Kidney capillary endothelial cell (primary cell): ENCODE measurements at regions not wholly inside any gene's neighbourhood (a gene's known extent, or its start where the extent isn't known, plus 50 kb on each side); places are given as distances from the start of the nearest gene placed in this dataset.
"Not testable (repeated sequence)": the region's sequence is repeated elsewhere in the genome, so short reads cannot be mapped to it uniquely, and the experiment has no call there.

Experiments used
- DNase-seq: peaks from one replicate; pipeline ENCODE4 v3.0.0-alpha.2; 2018; ENCODE audit warnings: low spot score

- not testable (repeated sequence) for DNase-seq
These were observed 203.0 kb upstream of the IRX5 start for GRCh38 chr16:54727696-54728095.

- DNase-seq: no peak
These were observed 206.2 kb upstream of the IRX5 start for GRCh38 chr16:54724346-54724925.

DNA sequence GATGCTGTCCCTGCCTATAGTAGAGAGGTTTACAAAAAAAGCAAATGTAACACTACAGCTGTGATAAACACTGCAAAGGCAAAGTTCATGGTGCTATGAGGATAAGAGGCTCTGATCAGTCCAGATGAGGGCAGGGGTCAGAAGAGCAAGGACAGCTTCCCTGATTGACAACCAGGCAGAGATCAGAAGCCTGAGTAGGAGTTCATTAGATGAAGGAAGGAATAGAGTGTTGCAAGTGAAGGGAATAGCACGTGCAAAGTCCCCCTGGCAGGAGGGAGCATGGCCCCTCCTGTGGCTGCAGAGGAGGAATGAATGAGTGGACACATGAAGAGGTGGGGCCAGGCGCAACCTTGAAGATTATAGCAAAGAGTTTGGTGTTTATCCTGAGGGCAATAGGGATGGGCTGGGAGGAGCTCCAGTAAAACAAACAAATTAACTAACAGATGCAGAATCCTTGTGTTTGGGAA, 208.4 kb upstream of the IRX5 start:
- DNase-seq: no peak

DNA sequence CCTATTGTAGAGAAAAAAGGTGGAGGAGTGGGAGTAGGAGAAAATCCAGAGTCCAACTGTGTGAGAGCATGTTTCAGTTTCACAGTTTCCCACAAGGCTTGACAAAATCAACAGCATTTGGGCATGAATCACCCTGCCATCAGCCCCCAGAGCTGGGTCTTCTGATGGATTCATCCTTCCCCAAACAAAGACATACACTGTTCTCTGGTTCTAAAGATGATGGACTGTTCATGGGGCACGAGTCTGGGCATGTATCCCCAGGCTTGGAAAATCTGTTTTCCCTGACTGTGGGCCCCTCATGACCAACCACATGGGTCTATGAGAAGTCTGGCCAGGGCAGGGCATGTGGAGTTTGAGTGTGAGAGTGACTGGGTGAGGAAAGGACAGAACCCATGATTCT, 210.4 kb upstream of the IRX5 start:
- DNase-seq: no peak

DNA sequence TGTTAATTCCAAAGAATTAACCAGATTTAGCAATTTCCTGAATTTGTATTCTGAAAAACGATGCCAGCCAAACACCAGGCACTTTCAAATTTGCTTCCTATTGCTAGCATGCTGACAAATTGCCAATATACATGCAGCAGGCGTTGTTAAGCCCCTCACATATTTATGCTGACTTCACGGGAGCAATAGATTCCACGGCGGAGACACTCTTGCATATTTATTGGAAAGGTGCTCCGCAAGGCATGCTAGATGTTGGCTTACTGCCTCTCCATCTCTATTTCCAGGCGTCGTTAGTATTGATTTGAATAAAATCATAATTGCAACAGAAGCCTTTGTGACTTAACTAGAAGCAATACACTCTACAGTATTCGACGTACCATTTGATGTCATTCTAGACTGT, 211.0 kb upstream of the IRX5 start:
- DNase-seq: no peak

DNA sequence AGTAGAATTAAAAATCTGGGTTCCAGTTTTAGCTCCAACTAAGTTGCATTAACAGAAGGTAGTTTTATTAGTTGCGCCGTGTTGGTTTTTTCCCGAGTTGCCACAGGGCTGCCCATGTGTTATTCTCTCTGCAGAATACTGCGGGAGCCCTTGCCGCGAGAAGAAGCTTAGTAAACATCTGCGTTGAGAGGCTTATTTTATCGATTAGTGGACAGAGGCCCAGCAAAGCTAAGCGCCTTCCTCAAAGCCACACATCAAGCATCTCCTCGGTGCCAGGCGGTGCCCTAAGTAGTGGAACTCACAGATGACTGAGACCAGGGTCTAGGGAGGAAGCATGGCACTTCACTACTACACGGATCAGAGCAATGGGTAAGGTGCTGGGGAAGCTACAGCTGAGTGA, 212.3 kb upstream of the IRX5 start:
- DNase-seq: no peak

DNA sequence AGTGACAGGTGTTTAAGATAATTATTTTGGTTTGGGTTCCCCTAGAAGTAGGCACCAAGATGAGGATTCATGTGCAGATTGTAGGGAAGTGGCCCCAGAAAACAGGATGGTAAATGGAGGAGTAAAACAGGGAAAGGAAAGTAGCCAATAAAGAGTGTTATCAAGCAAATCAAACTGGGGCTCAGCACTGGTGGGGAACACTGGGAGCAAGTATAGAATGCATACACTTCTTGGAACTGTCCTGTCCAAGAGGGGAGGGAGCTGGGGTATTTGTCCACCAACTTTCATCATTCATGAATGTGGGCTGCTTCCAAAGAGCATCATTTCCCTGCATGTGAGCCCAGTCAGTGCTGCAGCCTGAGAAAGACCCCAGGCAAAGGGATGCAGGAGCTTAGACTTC, 215.7 kb upstream of the IRX5 start:
- DNase-seq: no peak

DNA sequence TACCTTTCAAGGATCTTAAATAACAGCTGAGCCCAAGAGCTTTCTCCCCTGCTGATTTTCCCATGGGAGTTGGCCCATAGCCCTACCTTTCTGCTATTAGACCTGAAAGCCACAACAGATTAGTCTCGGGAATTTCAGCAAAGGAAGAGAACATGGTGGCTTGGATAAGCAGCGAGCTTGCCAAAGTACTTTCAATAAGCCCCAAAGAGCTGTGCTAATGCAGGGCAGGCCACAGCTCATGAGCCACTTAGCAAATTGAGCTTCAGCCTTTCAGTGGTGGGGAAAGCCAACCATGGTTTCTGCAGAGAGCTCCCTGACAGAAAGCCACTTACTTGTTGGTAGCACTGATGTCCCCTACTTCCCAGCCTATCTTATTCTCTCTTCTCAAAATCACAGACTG, 217.8 kb upstream of the IRX5 start:
- no peak for DNase-seq

DNA sequence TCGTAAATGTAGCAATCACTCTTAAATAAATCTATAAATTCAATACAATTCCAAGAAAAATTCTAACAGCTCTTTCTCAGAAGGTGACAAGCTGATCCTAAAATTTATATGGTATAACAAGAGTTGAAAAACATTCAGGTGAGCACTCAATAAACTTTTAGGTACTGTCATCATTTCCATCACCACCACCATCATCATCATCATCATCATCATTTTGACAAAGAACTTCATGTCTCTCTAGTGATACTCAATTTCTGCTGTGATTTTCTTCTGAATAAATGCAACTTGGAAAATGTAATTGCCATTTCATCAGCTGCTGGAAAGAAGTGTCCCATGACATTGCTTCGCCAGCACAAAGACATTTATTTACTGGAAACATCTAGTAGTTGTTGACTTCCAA, 222.9 kb upstream of the IRX5 start:
- DNase-seq: no peak

GRCh38 chr16:54706406-54706805, 224.3 kb upstream of the IRX5 start:
- DNase-seq: no peak

- DNase-seq: no peak
These were observed 227.3 kb upstream of the IRX5 start for GRCh38 chr16:54703339-54703738.

GRCh38 chr16:54699656-54700055, 231.0 kb upstream of the IRX5 start:
- no peak for DNase-seq

DNA sequence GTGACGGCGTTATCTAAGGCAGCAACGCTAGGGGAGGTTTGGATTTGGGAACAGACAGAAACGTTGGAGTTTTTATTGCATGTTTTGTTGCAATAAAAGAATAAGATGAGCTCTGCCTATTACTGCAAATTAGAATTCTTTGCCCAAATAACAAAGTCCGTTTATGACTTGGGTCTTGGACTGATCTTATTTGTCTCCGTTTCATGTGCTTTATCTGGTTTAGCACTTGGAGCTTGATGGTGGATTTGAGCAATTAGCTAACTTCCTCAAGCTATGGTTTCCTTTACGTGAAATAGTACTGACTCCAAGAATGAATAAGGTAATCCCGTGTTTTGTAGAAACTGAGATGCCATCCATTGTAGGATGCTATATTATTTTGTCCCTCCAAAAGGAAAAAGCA, 233.0 kb upstream of the IRX5 start:
- DNase-seq: no peak

- DNase-seq: no peak
These were observed 233.7 kb upstream of the IRX5 start for GRCh38 chr16:54696970-54697369.

GRCh38 chr16:54696522-54696921, 234.1 kb upstream of the IRX5 start:
- DNase-seq: no peak

DNA sequence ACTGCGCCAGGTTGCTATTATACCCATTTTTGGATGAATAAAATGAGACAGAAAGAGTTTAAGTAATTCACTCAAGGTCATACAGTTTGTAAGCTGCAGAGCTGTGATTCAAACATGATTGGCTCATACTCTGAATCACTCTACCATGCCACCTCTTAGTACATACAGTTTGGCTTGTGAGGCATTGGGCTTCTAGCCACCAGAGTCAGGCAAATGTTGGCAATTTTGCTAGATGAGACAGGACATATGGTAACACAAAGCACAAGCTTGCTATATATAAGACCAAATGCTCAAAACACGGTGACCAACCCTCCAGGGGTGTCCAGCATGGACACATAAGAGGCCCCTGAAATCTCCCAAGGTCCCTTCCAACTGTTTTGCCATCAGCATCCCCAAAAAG, 236.0 kb upstream of the IRX5 start:
- DNase-seq: no peak

DNA sequence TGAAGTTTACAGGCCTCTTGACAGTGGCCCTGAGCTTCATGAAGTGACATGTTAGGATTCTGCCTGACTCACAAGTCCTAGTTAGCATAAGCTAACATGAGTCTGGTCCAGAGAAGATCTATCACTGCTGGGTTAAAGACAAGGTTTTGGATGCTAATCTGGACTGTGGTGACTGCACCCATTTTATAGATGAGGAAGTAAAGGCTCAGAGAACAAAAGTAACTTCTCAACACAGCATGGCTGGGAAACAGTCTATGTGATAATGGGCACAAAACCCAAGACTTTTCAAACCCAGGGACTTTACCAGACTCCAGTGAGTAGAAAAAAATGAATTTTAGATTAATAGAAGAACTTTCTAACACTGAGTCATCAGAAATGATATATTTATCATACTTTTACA, 236.8 kb upstream of the IRX5 start:
- no peak for DNase-seq

DNA sequence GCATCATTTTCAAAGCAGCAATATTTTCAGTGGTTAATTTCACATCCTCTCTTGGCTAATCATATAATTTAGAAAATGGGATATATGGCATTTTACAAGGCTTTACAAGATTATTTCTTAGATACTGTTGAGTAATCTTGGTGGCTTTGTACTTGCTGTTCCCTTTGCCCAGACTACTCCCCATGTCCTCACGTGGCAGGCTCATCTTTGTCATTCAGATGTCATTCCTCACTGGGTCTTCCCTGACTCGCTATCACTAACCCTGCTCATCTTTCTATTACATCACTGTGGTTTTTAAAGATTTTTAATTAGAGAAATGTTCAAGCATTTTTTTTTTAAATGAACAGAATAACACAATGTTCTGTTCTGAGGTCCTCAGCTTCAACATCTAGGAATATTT, 240.0 kb upstream of the IRX5 start:
- DNase-seq: no peak

DNA sequence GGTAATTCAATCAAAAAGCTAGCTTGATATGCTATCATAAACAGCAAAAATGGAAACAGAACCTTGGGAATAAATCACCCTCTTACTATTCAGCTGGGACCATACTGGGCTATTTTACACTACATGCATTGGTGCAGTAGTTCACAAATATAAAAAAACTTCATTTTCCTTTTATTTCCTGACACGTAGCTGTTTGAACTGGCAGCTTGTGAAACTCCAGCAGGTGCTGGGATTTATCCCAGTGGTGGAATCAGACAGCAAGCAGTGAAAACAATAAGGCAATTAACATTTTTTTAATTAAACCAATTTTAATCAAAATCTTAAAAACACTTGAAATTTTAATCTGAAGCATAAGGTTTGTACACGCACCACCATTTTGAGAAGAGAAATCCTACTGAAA, 240.4 kb upstream of the IRX5 start:
- DNase-seq: no peak

- no peak for DNase-seq
These were observed 241.4 kb upstream of the IRX5 start for GRCh38 chr16:54689072-54689865.

GRCh38 chr16:54688339-54688738, 242.3 kb upstream of the IRX5 start:
- no peak for DNase-seq

GRCh38 chr16:54687043-54687899, 243.4 kb upstream of the IRX5 start:
- no peak for DNase-seq

GRCh38 chr16:54685682-54686081, 245.0 kb upstream of the IRX5 start:
- no peak for DNase-seq
